HG03175 (cell line): ENCODE measurements at regions not wholly inside any gene's neighbourhood (a gene's known extent, or its start where the extent isn't known, plus 50 kb on each side); places are given as distances from the start of the nearest gene placed in this dataset.
"Not testable (repeated sequence)": the region's sequence is repeated elsewhere in the genome, so short reads cannot be mapped to it uniquely, and the experiment has no call there.

Experiments
- ATAC-seq: cut with Tn5 transposase; IDR thresholded peaks from one replicate; pipeline ENCODE4 v1.9.1; 2021; ENCODE audit warnings: mild to moderate bottlenecking, moderate library complexity; ENCODE audit not compliant: unreplicated experiment

DNA sequence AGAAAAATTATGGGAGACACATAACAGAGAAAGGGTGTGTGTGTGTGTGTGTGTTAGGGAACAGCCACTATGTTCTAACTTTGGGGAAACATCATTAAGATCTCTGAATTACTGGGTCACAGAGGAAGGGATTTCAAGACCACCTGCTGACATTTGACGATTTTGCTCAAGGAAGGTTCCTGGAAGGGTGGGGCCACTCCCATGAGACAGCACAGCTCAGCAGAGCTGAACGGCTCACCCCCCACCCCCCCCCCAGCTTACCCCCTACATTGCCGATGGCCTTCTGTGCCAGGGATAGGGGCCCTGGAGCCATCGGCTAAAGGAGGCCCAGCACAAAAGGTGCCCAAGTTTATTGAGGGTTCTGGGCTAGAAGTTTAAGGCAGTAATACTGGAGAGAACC is 122.4 kb downstream of the NPIPB11 start:
- ATAC-seq = not testable (repeated sequence)

DNA sequence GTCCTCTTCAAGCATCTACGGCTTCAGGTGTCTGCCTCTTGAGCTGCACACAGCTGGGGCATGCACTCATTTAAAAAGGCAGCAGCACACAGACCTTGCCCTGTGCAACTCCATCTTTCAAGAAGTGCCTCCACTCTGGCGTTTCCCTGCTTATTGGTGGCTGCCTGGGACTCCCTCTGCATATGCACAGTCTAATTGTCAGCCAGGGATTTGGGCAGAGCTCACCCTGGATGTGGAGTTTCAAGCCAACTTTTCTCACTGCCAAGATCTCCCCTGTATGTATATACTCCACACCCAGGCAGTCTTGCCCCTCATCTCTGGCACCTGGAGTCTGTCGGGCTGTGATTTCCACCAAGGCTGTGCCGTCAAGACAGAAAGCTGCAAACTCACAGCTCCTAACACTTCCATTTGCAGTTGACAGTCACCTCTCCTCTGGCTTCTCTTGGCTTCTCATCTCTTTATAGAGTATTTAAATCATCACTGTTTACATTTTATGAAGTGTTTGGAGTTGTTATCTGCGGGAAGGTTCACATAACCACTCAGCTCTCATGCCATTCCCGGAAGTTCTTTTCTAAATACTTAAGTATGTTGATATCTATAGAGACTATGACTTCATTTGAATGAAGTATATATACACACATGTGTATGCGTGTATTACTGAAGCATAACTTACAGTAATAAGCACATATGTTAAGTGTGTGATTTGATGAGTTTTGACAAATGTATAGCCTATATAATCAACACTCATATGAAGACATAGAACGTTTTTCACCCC is 128.2 kb downstream of the NPIPB11 start:
- ATAC-seq = not testable (repeated sequence)

DNA sequence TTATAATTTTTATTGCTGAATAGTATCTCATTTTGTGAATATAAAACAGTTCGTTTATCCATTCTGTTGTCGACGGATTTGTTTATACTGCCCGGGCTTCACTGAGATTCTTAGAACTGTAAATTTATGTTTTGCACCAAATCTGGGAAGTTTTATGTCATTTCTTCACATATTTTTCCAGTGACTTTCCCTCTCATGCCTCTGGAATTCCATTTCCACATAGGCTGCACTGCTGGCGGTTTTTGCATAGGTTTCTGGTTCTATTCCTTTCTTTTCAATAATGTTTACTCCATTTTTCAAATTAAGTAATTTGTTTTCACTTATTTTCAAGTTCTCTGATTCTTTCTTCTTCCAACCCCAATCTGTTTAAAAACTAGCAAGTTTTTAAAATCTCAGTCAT is 130.1 kb downstream of the NPIPB11 start:
- not testable (repeated sequence) for ATAC-seq

DNA sequence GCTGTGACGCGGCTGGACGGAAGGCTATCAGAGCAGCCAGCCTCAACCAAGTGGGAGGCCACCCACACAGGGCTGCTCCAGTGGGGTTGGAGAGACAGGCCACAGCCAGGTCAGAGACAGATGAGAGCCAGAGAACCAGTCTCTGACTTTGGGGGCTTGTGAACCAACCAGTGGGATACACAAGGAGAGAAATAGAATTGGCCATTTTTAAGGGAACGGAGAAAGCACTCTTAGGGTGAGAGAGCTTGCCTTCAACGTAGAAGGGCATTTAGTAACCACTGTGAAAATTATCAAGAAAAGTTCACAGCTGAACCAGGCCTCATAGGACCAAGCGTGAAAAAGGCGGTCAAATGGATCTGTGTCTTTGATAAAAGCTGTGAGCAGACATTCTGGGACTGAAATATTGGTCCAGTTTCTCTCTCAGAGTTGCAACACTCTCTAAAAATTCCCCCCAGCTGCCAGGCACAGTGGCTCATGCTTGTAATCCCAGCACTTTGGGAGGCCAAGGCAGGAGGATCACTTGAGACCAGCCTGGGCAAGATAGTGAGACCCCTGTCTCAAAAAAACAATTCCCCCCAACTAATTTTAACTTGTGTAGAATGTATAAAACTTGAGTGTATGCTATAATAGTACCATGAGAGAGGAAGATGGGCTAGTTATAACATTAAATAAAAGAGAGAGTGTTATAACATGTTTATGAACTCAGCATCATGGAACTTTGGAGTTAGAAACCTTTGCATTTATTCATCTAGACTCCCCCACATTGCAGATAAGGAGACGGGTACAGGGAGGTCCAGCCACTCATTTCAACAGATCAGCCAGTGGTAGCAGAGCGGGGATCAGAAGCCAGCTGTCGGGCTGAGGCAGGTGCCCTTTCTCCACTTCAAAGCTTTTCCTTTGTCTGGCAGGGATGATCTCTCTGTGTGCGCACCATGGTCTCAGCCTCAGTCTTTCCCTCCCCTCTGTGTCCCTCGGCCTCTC is 132.2 kb downstream of the NPIPB11 start:
- ATAC-seq = not testable (repeated sequence)

GRCh38 chr16:29273298-29274054 is 133.0 kb downstream of the NPIPB11 start:
- not testable (repeated sequence) for ATAC-seq

DNA sequence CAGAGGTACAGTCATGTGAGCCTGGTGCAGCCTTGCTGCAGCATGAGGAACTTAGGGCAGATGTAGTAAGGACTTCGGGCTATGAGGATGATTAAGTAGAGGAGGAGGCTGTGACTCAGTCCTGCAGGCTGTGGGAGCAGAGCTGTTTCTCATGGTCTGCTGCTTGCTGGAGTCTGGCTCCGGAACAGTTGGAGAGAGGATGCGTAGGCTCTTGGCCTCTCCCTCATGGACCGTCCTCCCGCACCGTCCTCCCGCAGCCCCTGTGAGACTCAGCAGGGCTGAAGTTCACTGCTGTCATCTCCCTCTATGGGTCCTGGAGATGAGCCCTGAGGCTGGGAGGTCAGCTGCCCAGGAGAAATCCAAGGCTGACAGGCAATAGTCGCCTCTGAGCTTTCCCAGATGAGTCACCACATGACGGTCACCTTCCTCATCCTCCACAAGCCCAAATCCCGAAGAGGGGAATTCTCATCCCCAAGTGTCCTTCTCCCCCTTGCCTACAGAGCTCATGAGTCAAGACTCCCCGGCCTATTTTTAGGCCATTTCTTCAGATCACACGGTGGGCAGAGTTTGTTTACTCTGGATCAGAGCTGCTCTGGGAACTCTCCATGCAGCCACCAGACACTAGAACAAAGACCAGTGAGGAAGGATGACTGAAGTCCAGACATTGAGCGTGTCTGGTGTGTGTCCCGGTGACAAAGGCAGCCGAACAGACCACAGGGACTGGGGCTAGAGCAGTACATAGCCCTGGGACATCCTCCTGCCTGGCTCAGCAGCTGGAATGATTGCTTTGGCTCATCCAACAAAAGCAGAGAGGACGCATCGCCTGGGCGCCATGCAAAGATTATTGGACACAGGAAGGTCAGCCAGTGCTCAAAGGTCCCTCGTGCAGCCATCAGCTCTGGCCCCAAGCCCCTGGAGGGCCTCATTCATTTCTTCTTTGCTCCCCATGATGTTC is 134.5 kb downstream of the NPIPB11 start:
- ATAC-seq = not testable (repeated sequence)

GRCh38 chr16:29270923-29271322 is 135.6 kb downstream of the NPIPB11 start:
- ATAC-seq = not testable (repeated sequence)

DNA sequence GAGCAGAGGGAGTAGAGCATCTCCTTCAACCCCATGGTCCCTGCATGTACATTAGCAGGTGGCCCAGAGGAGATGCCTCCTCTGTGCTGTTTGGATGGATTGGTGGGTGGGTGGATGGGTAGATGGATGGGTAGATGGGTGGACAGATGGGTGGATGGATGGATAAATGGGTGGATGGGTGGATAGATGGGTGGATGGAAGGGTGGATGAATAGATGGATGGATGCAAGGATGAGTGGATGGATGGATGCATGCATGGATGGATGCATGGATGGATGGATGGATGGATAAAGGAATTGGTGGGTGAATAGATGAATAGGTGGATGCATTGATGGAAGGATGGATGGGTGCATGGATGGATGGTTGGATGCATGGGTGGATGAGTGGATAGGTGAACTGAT is 136.5 kb downstream of the NPIPB11 start:
- ATAC-seq = not testable (repeated sequence)

GRCh38 chr16:29269192-29269811 is 137.2 kb downstream of the NPIPB11 start:
- not testable (repeated sequence) for ATAC-seq

DNA sequence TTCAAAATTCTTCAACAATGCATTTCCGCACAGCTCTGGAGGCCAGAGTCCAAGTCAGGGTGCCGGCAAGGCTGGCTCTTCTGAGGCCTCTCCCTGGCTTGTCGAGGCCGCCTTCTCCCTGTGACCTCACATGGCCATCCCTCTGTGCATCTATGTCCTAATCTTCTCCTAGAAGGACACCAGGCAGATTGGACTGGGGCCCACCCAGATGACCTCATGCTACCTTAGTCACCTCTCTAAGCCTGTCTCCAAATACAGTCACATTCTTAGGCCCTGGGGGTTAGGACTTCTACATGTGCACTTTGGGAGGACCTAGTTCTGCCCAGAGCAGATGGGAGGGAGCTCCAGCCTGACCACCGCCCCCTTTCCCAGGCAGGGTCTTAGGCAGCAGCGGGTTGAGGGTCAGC is 137.7 kb downstream of the NPIPB11 start:
- not testable (repeated sequence) for ATAC-seq

- not testable (repeated sequence) for ATAC-seq
These were observed 138.2 kb downstream of the NPIPB11 start for GRCh38 chr16:29268348-29268747.

- ATAC-seq = not testable (repeated sequence)
These were observed 138.6 kb downstream of the NPIPB11 start for GRCh38 chr16:29267891-29268290.

- not testable (repeated sequence) for ATAC-seq
These were observed 139.4 kb downstream of the NPIPB11 start for GRCh38 chr16:29267055-29267619.

DNA sequence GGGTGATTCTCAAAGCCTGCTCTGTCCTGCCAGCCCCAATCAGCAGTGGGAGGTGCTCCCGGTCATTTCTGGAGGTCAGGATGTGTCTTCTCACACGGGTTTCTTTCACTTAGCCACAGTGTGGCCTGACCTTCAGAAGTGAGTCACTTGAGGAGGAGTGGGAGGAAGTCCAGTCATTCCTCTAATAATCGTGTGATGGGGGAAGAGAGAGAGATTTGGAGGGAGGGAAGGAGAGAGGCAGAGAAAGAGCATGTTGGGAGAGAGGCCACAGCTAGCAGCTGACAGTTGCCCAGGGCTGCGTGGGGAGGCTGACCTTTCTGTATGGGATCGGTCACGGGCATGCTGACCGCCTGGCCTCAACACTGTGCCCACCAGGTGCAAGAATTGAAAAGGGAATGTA is 139.9 kb downstream of the NPIPB11 start:
- ATAC-seq = not testable (repeated sequence)

DNA sequence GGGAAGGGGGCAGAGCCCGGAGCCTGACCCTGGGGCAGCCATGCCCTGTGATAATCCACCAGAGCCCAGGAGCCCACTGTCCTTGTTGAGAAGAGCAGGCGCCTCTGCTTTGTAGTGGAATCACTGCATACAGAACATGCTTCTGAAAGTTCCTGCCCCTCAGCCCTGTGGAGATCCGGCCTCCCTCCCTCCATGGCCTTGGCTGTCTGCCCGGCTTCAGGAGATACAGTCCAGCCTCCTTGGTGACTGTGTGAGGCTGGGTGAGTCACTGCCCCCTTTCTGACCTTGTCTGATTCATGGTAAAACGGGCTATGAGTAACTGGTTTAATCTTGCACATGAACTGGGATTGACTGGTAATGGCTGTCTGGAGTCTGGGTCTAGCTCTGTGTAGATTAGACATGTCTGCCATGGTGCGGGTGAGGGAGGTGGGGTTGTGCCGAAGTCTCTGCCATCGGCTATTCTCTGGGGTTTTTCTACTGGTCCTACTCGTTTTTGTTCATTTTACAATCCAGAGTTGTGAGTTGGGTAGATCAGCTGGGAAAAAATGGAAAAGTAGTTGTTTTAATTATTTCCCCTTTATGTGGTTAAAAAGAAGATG is 141.2 kb downstream of the NPIPB11 start:
- ATAC-seq = not testable (repeated sequence)

GRCh38 chr16:29264080-29264837 is 142.3 kb downstream of the NPIPB11 start:
- ATAC-seq = not testable (repeated sequence)

GRCh38 chr16:29262725-29263124 is 143.8 kb downstream of the NPIPB11 start:
- not testable (repeated sequence) for ATAC-seq
